GM19035 (cell line): ENCODE measurements at regions not wholly inside any gene's neighbourhood (a gene's known extent, or its start where the extent isn't known, plus 50 kb on each side); places are given as distances from the start of the nearest gene placed in this dataset.
"Not testable (repeated sequence)": the region's sequence is repeated elsewhere in the genome, so short reads cannot be mapped to it uniquely, and the experiment has no call there.

Experiments used
- ATAC-seq: cut with Tn5 transposase; IDR thresholded peaks from one replicate; pipeline ENCODE4 v1.9.1; 2021; ENCODE audit not compliant: unreplicated experiment

GRCh38 chr2:180840641-180841040, 139.8 kb upstream of the UBE2E3 start:
- ATAC-seq = no peak

GRCh38 chr2:180829836-180830235, 150.6 kb upstream of the UBE2E3 start:
- ATAC-seq = no peak

GRCh38 chr2:180829261-180829660, 151.1 kb upstream of the UBE2E3 start:
- ATAC-seq = no peak

GRCh38 chr2:180828756-180829155, 151.6 kb upstream of the UBE2E3 start:
- no peak for ATAC-seq

- no peak for ATAC-seq
Measured at GRCh38 chr2:180823546-180824141, 156.8 kb upstream of the UBE2E3 start.

- no peak for ATAC-seq
Measured at GRCh38 chr2:180819106-180819505, 161.3 kb upstream of the UBE2E3 start.

GRCh38 chr2:180818700-180819099, 161.7 kb upstream of the UBE2E3 start:
- not testable (repeated sequence) for ATAC-seq

- no peak for ATAC-seq
Measured at GRCh38 chr2:180799141-180799540, 181.3 kb upstream of the UBE2E3 start.

- no peak for ATAC-seq
Measured at GRCh38 chr2:180790891-180791290, 189.5 kb upstream of the UBE2E3 start.

- ATAC-seq = no peak
Measured at GRCh38 chr2:180787330-180787729, 193.1 kb upstream of the UBE2E3 start.

- ATAC-seq = no peak
Measured at GRCh38 chr2:180781276-180781675, 199.1 kb upstream of the UBE2E3 start.

GRCh38 chr2:180778291-180778690, 202.1 kb upstream of the UBE2E3 start:
- ATAC-seq = no peak

GRCh38 chr2:180776921-180777320, 203.5 kb upstream of the UBE2E3 start:
- ATAC-seq = no peak

GRCh38 chr2:180775711-180776110, 204.7 kb upstream of the UBE2E3 start:
- no peak for ATAC-seq

- ATAC-seq = not testable (repeated sequence)
Measured at GRCh38 chr2:180765316-180765715, 215.1 kb upstream of the UBE2E3 start.

- no peak for ATAC-seq
Measured at GRCh38 chr2:180763263-180763989, 217.0 kb upstream of the UBE2E3 start.

- ATAC-seq = no peak
Measured at GRCh38 chr2:180761224-180761623, 219.2 kb upstream of the UBE2E3 start.

GRCh38 chr2:180759631-180760030, 220.8 kb upstream of the UBE2E3 start:
- ATAC-seq = no peak

- no peak for ATAC-seq
Measured at GRCh38 chr2:180753809-180754761, 226.3 kb upstream of the UBE2E3 start.

GRCh38 chr2:180751306-180751920, 229.0 kb upstream of the UBE2E3 start:
- no peak for ATAC-seq

GRCh38 chr2:180747728-180748127, 232.7 kb upstream of the UBE2E3 start:
- ATAC-seq = no peak
